ENCODE measurements at regions not wholly inside any gene's neighbourhood (a gene's known extent, or its start where the extent isn't known, plus 50 kb on each side); places are given as distances from the start of the nearest gene placed in this dataset.

- WGBS, 2 donors: 77 to 81% methylated on average over 3 of the region's 3 CpGs
These were observed 66.4 kb upstream of the ZMIZ1 start for GRCh38 chr10:79002336-79002735.

GRCh38 chr10:79003183-79004100 is 65.3 kb upstream of the ZMIZ1 start:
- intact Hi-C loops (cut with DNase I): no loop called here
- H3K4me3 ChIP-seq: no peak overlapping the region
- peak in 1 of 9 donors; percentile 15 for TF ChIP-seq CTCF (IDR thresholded peaks at IDR 0.05)
- peaks cover 0 to 22% (median 11%) of the 10 kb centered on the region in 9 donors for H3K4me1 ChIP-seq
- DNase-seq: peak; percentile 29 to 30
- WGBS, 2 donors: 55 to 72% methylated on average over 19 of the region's 19 CpGs
- peak in 7 of 8 donors; percentile 45 to 93 (median 85) for ATAC-seq
- H3K27ac ChIP-seq: peak overlapping the region in 4 of 10 donors; percentile 13 to 75 (median 62)
- H3K9me3 ChIP-seq: no peaks in the 10 kb centered on the region
- H3K36me3 ChIP-seq: no peaks in the 10 kb centered on the region
- no peaks in the 10 kb centered on the region for H3K27me3 ChIP-seq

More at GRCh38 chr10:79002336-79002735, 66.4 kb upstream of the ZMIZ1 start:
- no peak for DNase-seq
- H3K36me3 ChIP-seq: no peaks in the 10 kb centered on the region
- H3K27me3 ChIP-seq: no peaks in the 10 kb centered on the region
- H3K27ac ChIP-seq: no peak overlapping the region
- ATAC-seq: no peak
- no peak overlapping the region for H3K4me3 ChIP-seq
- peaks cover 0 to 16% (median 5%) of the 10 kb centered on the region in 9 donors for H3K4me1 ChIP-seq
- intact Hi-C loops (cut with DNase I): no loop called here
- TF ChIP-seq CTCF (IDR thresholded peaks at IDR 0.05): no peak
- H3K9me3 ChIP-seq: no peaks in the 10 kb centered on the region

- Histone ChIP-seq H3K27ac (no peak overlapping the region), H3K4me1 (peaks cover 0 to 22% (median 11%) of the 10 kb centered on the region in 9 donors), H3K9me3 (no peaks in the 10 kb centered on the region), H3K36me3 (no peaks in the 10 kb centered on the region), H3K27me3 (no peaks in the 10 kb centered on the region), H3K4me3 (no peak overlapping the region)
- intact Hi-C loops (cut with DNase I): no loop called here
- TF ChIP-seq CTCF (IDR thresholded peaks at IDR 0.05): no peak
- ATAC-seq (no peak), DNase-seq (no peak)
- 78 to 79% methylated on average over 5 of the region's 5 CpGs for whole genome bisulfite sequencing, 2 donors
These were observed 64.5 kb upstream of the ZMIZ1 start for GRCh38 chr10:79004311-79004710.

- intact Hi-C loops (cut with DNase I): no loop called here
- WGBS, 2 donors: 68 to 75% methylated on average over 11 of the region's 11 CpGs
- no peaks in the 10 kb centered on the region for H3K36me3 ChIP-seq
- H3K27me3 ChIP-seq: no peaks in the 10 kb centered on the region
- no peak overlapping the region for H3K4me3 ChIP-seq
- H3K4me1 ChIP-seq: peaks cover 0 to 22% (median 11%) of the 10 kb centered on the region in 9 donors
- DNase-seq (no peak), ATAC-seq (no peak)
- TF ChIP-seq CTCF (IDR thresholded peaks at IDR 0.05): no peak
- no peaks in the 10 kb centered on the region for H3K9me3 ChIP-seq
- no peak overlapping the region for H3K27ac ChIP-seq
These were observed 63.5 kb upstream of the ZMIZ1 start for GRCh38 chr10:79005126-79005810.
